ENCODE measurements at regions not wholly inside any gene's neighbourhood (a gene's known extent, or its start where the extent isn't known, plus 50 kb on each side); places are given as distances from the start of the nearest gene placed in this dataset.

DNA sequence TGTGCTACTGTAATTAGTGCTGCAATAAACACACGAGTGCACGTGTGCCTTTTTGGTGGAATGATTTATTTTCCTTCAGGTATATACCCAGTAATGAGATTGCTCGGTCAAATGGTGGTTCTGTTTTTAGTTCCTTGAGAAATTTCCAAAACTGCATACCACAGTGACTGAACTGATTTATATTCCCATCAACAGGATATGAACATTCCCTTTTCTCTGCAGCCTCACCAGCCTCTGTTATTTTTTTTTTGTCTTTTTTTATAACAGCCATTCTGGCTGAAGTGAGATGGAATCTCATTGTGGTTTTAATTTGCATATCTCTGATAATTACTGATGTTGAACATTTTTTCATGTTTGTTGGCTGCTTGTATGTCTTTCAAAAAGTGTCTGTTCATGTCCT, 922.9 kb upstream of the LRRN3 start:
- no peak for TF ChIP-seq ZNF354C (tag by site-specific recombination; IDR thresholded peaks at IDR 0.05; ENCODE audit: borderline replicate concordance, low read depth)
- TF ChIP-seq YY1 (tag by site-specific recombination; IDR thresholded peaks at IDR 0.05): no peak
- TF ChIP-seq SALL2 (tag by site-specific recombination; IDR thresholded peaks at IDR 0.05; ENCODE audit: borderline replicate concordance): no peak
- TF ChIP-seq CTCF (tag by site-specific recombination; IDR thresholded peaks at IDR 0.05): no peak
- no peak for TF ChIP-seq SETDB1 (IDR thresholded peaks at IDR 0.05; ENCODE audit: insufficient read length, low read length)
- no peak for TF ChIP-seq SP7 (tag by site-specific recombination; IDR thresholded peaks at IDR 0.05)
- no peak for TF ChIP-seq ZNF510 (tag by site-specific recombination; IDR thresholded peaks at IDR 0.05; ENCODE audit: insufficient replicate concordance)
- TF ChIP-seq KLF16 (tag by site-specific recombination; IDR thresholded peaks at IDR 0.05): no peak
- no peak for TF ChIP-seq ZNF121 (tag by site-specific recombination; IDR thresholded peaks at IDR 0.05)
- TF ChIP-seq EGR2 (tag by site-specific recombination; IDR thresholded peaks at IDR 0.05; ENCODE audit: low read depth): no peak
- TF ChIP-seq, protein P1, sequence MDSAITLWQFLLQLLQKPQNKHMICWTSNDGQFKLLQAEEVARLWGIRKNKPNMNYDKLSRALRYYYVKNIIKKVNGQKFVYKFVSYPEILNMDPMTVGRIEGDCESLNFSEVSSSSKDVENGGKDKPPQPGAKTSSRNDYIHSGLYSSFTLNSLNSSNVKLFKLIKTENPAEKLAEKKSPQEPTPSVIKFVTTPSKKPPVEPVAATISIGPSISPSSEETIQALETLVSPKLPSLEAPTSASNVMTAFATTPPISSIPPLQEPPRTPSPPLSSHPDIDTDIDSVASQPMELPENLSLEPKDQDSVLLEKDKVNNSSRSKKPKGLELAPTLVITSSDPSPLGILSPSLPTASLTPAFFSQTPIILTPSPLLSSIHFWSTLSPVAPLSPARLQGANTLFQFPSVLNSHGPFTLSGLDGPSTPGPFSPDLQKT (IDR thresholded peaks at IDR 0.05; ENCODE audit: borderline replicate concordance, low read depth, low read length): no peak
- no peak for TF ChIP-seq ZNF830 (tag by site-specific recombination; IDR thresholded peaks at IDR 0.05; ENCODE audit: low read depth)
